H1 (cell line): ENCODE measurements at regions not wholly inside any gene's neighbourhood (a gene's known extent, or its start where the extent isn't known, plus 50 kb on each side); places are given as distances from the start of the nearest gene placed in this dataset.

Experiments used
- CTCF ChIA-PET: fragments of 300-600 bp; sonication (Branson Sonifier 250); formaldehyde crosslinking; loops from one replicate; lab custom pipeline; 2021; ENCODE audit not compliant: partially characterized antibody; lab: Charles Lee
- POLR2A ChIA-PET: fragments of 300-600 bp; sonication (Branson Sonifier 250); formaldehyde crosslinking; loops from one replicate; lab custom pipeline; 2021; ENCODE audit warnings: inconsistent platforms; ENCODE audit not compliant: partially characterized antibody; lab: Charles Lee
- DNase-seq, 2 experiments: peaks; one replicate each; pipeline versions ENCODE4 v3.0.0 to v3.0.0-alpha.2; 2010 to 2022; ENCODE audit warnings: low spot score in 2 of 2, low read depth in 1 of 2, mixed read lengths in 1 of 2
- FAIRE-seq: peaks from 2 replicates; lab custom pipeline; 2011; peaks lifted over from hg19 to GRCh38; lab: Jason Lieb, UNC
- H2AFZ ChIP-seq: 2 replicates; pipeline ENCODE4 v1.8.1; 2012; ENCODE audit warnings: low read length, inconsistent platforms
- H2AK5ac ChIP-seq: 2 replicates; pipeline ENCODE4 v1.6.1; 2013; ENCODE audit warnings: low read depth, low read length
- H2BK120ac ChIP-seq: replicated peaks from 2 replicates; pipeline ENCODE3; 2013; ENCODE audit warnings: low read depth, low read length, inconsistent platforms
- H2BK12ac ChIP-seq: 2 replicates; pipeline ENCODE4 v1.6.1; 2013; ENCODE audit warnings: low read depth, low read length
- H2BK15ac ChIP-seq: 2 replicates; pipeline ENCODE4 v1.6.1; 2013; ENCODE audit warnings: low read length
- H2BK20ac ChIP-seq: 2 replicates; pipeline ENCODE4 v1.6.1; 2013; ENCODE audit warnings: low read length
- H2BK5ac ChIP-seq: 2 replicates; pipeline ENCODE4 v1.6.1; 2013; ENCODE audit warnings: low read depth, low read length
- H3K14ac ChIP-seq: 2 replicates; pipeline ENCODE4 v1.6.1; 2013; ENCODE audit warnings: inconsistent platforms; ENCODE audit not compliant: insufficient read length
- H3K18ac ChIP-seq: 2 replicates; pipeline ENCODE4 v1.6.1; 2013; ENCODE audit warnings: low read length; ENCODE audit errors: extremely low read depth
- H3K23ac ChIP-seq: 2 replicates; pipeline ENCODE4 v1.6.1; 2013; ENCODE audit warnings: inconsistent platforms; ENCODE audit not compliant: insufficient read length
- H3K23me2 ChIP-seq: 2 replicates; pipeline ENCODE4 v1.6.1; 2013; ENCODE audit warnings: low read depth, low read length
- H3K27ac ChIP-seq: 2 replicates; pipeline ENCODE4 v1.6.1; 2011; ENCODE audit warnings: low read depth, low read length, inconsistent platforms
- H3K27me3 ChIP-seq, 4 experiments: replicated peaks in 1 of 4; 1 replicate in 1 of 4; 2 replicates in 3 of 4; pipeline versions ENCODE4 v1.6.1 to v1.8.1; 2011 to 2013; ENCODE audit warnings: low read length in 3 of 4, mild to moderate bottlenecking in 3 of 4, inconsistent platforms in 2 of 4, mixed read lengths in 2 of 4, moderate library complexity in 1 of 4; ENCODE audit not compliant: control insufficient read depth in 3 of 4, insufficient read depth in 3 of 4; ENCODE audit errors: extremely low read depth in 1 of 4
- H3K36me3 ChIP-seq, 4 experiments: 2 replicates each; pipeline versions ENCODE4 v1.6.1 to v1.8.1; 2011 to 2013; ENCODE audit warnings: mild to moderate bottlenecking in 4 of 4, low read length in 3 of 4, moderate library complexity in 2 of 4, control low read depth in 1 of 4, inconsistent platforms in 1 of 4; ENCODE audit not compliant: insufficient read depth in 4 of 4, control insufficient read depth in 2 of 4
- H3K4ac ChIP-seq: replicated peaks from 2 replicates; pipeline ENCODE3; 2013; ENCODE audit warnings: low read length, low read depth, mixed read lengths, inconsistent platforms; ENCODE audit not compliant: insufficient read length
- H3K4me1 ChIP-seq, 4 experiments: replicated peaks in 1 of 4; 1 replicate in 1 of 4; 2 replicates in 3 of 4; pipeline versions ENCODE4 v1.6.1 to v1.8.1; 2011 to 2013; ENCODE audit warnings: low read length in 3 of 4, inconsistent platforms in 2 of 4, mixed read lengths in 1 of 4; ENCODE audit not compliant: insufficient read depth in 4 of 4, control insufficient read depth in 3 of 4
- H3K4me2 ChIP-seq, 2 experiments: 2 replicates each; pipeline versions ENCODE4 v1.6.1 to v1.8.1; 2011 to 2013; ENCODE audit warnings: low read depth in 2 of 2, low read length in 2 of 2, control low read depth in 1 of 2, inconsistent platforms in 1 of 2, mild to moderate bottlenecking in 1 of 2; ENCODE audit not compliant: insufficient read depth in 1 of 2
- H3K4me3 ChIP-seq, 4 experiments: fragments of 200-600, 300-600 bp in 1 of 4; sonication (generic), shearing (Covaris generic), sonication (Bioruptor Twin) in 1 of 4; 2 replicates each; pipeline versions ENCODE4 v1.5.1 to v1.8.1; 2011 to 2016; ENCODE audit warnings: low read length in 4 of 4, low read depth in 3 of 4, control low read depth in 2 of 4, inconsistent platforms in 2 of 4, mild to moderate bottlenecking in 2 of 4, mixed read lengths in 1 of 4, moderate library complexity in 1 of 4; ENCODE audit not compliant: insufficient read depth in 2 of 4; ENCODE audit errors: extremely low read depth in 1 of 4
- H3K56ac ChIP-seq: replicated peaks from 2 replicates; pipeline ENCODE3; 2013; ENCODE audit warnings: low read depth, mild to moderate bottlenecking, mixed read lengths, low read length, inconsistent platforms; ENCODE audit not compliant: insufficient read length
- H3K79me1 ChIP-seq: 2 replicates; pipeline ENCODE4 v1.6.1; 2013; ENCODE audit warnings: low read depth, low read length, control low read depth
- H3K79me2 ChIP-seq, 2 experiments: 2 replicates each; pipeline versions ENCODE4 v1.6.1 to v1.8.1; 2012 to 2013; ENCODE audit warnings: low read length in 2 of 2, mild to moderate bottlenecking in 2 of 2, inconsistent platforms in 1 of 2; ENCODE audit not compliant: insufficient read depth in 2 of 2, control insufficient read depth in 1 of 2
- H3K9ac ChIP-seq, 4 experiments: replicated peaks in 1 of 4; 1 replicate in 1 of 4; 2 replicates in 3 of 4; pipeline versions ENCODE4 v1.6.1 to v1.8.1; 2011 to 2013; ENCODE audit warnings: low read depth in 3 of 4, low read length in 3 of 4, control low read depth in 2 of 4, mild to moderate bottlenecking in 2 of 4, moderate library complexity in 2 of 4, inconsistent platforms in 1 of 4; ENCODE audit errors: extremely low read depth in 1 of 4
- H3K9me3 ChIP-seq, 2 experiments: 2 replicates each; pipeline versions ENCODE4 v1.6.1 to v1.8.1; 2012 to 2013; ENCODE audit warnings: mild to moderate bottlenecking in 2 of 2, moderate library complexity in 2 of 2, control low read depth in 1 of 2, inconsistent platforms in 1 of 2, low read depth in 1 of 2, low read length in 1 of 2, mixed read lengths in 1 of 2; ENCODE audit not compliant: insufficient read depth in 2 of 2
- H4K20me1 ChIP-seq, 2 experiments: replicated peaks in 1 of 2; 2 replicates each; pipeline versions ENCODE3 to v1.8.1; 2011 to 2013; ENCODE audit warnings: inconsistent platforms in 2 of 2, low read length in 2 of 2, mild to moderate bottlenecking in 1 of 2; ENCODE audit not compliant: insufficient read depth in 2 of 2, control insufficient read depth in 1 of 2
- H4K5ac ChIP-seq: 2 replicates; pipeline ENCODE4 v1.6.1; 2013; ENCODE audit warnings: low read length, low read depth, mixed read lengths, inconsistent platforms; ENCODE audit not compliant: insufficient read length
- H4K8ac ChIP-seq: 2 replicates; pipeline ENCODE4 v1.8.0; 2013; ENCODE audit warnings: mild to moderate bottlenecking, moderate library complexity, low read length, inconsistent platforms; ENCODE audit not compliant: insufficient read depth; ENCODE audit errors: extremely low read depth
- H4K91ac ChIP-seq: replicated peaks from 2 replicates; pipeline ENCODE3; 2013; ENCODE audit warnings: low read length, mixed read lengths, inconsistent platforms; ENCODE audit not compliant: insufficient read length
- ASH2L ChIP-seq: fragments of 200-600, 300-600 bp; sonication (generic); IDR thresholded peaks from one replicate; pipeline ENCODE4 v1.7.1; 2017; ENCODE audit warnings: low read length
- BACH1 ChIP-seq: IDR thresholded peaks from 2 replicates; pipeline ENCODE4 v1.6.1; 2012; ENCODE audit warnings: low read length, improper control_type of control experiment
- RBBP5 ChIP-seq: IDR thresholded peaks from 2 replicates; pipeline ENCODE4 v1.7.1; 2012; ENCODE audit warnings: low read depth, mild to moderate bottlenecking, inconsistent platforms, low read length, moderate library complexity, borderline replicate concordance
- RFX5 ChIP-seq: IDR thresholded peaks from 2 replicates; pipeline ENCODE4 v1.6.1; 2011; ENCODE audit warnings: low read depth, low read length, improper control_type of control experiment, borderline replicate concordance
- RNF2 ChIP-seq: fragments of 200-900, 300-1000 bp; sonication (generic); IDR thresholded peaks from 2 replicates; pipeline ENCODE4 v1.7.1; 2016; ENCODE audit warnings: borderline replicate concordance, low read depth, mild to moderate bottlenecking, antibody characterized with exemption, low read length; ENCODE audit not compliant: poor library complexity, severe bottlenecking; ENCODE audit errors: missing control alignments
- SAP30 ChIP-seq: fragments of 300-600 bp; sonication (generic); IDR thresholded peaks from 2 replicates; pipeline ENCODE4 v1.7.1; 2012; ENCODE audit warnings: low read length, moderate library complexity, mild to moderate bottlenecking, inconsistent platforms; ENCODE audit not compliant: insufficient read depth, insufficient replicate concordance
- SUZ12 ChIP-seq: fragments of 200-600 bp; sonication (generic); IDR thresholded peaks from 2 replicates; pipeline ENCODE4 v1.6.1; 2012; ENCODE audit warnings: mild to moderate bottlenecking, inconsistent platforms, low read length, moderate library complexity, mixed read lengths
- TAF1 ChIP-seq: IDR thresholded peaks from 2 replicates; pipeline ENCODE4 v1.6.1; 2011; ENCODE audit warnings: mild to moderate bottlenecking, low read depth, low read length
- WGBS, 2 experiments: shearing (Covaris generic) in 1 of 2; methylation state at CpG; one replicate each; pipeline versions ENCODE4 v1.1.6 to v1.1.7; 2013 to 2015; ENCODE audit warnings: low lambda C conversion rate in 2 of 2, mixed read lengths in 2 of 2, inconsistent platforms in 1 of 2, low coverage in 1 of 2, missing lambda C conversion rate in 1 of 2; ENCODE audit not compliant: insufficient replicate concordance in 2 of 2, insufficient coverage in 1 of 2, insufficient read length in 1 of 2; ENCODE audit errors: extremely low coverage in 1 of 2, missing lambda C conversion rate in 1 of 2; 5-methylcytosine and 5-hydroxymethylcytosine counted together
- TF ChIP-seq, protein P1 (sequence below): IDR thresholded peaks from 2 replicates; pipeline ENCODE4 v1.6.1; 2012; ENCODE audit warnings: inconsistent platforms

DNA sequence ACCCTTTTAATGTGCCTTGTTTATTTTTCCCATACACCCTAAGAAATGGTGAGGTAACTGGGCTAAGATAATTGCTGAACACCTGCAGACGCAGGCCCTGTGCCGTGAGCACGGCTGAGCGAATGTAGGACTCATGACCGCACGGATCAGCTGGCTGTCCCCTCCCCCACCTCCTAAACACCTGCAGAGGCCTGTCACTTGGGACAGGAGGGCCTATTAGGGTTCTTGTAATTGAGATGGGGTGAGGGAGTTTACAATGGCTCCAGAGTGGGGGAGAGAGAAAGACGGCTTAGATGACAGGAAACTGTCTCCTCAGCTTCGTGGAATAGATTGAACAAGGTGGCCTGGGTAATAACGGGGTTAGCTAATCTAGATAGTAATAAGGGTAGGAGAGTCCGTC is 291.7 kb upstream of the HABP2 start:
- H3K79me2 ChIP-seq: no peaks in the 10 kb centered on the region
- no peak overlapping the region for H3K14ac ChIP-seq
- H4K20me1 ChIP-seq: no peaks in the 10 kb centered on the region
- H3K4me1 ChIP-seq: peaks cover 0 to 10% (median 5%) of the 10 kb centered on the region in 4 experiments; a peak in 5 of 7 replicates
- H2BK5ac ChIP-seq: no peak overlapping the region
- H3K9ac ChIP-seq: no peak overlapping the region
- H3K56ac ChIP-seq: no peak overlapping the region
- no peak overlapping the region for H3K23ac ChIP-seq
- no peaks in the 10 kb centered on the region; a peak in 2 of 7 replicates for H3K27me3 ChIP-seq
- no peak overlapping the region for H2AK5ac ChIP-seq
- ChIA-PET CTCF (interaction anchor here (1.3 to 1.9 kb wide), 4 partner anchors 10 to 124 kb away, joined by 3 to 8 read pairs (median 5); no protein-coding TSS in a partner anchor), POLR2A (no interaction called here)
- no peaks in the 10 kb centered on the region for H3K79me1 ChIP-seq
- H2BK120ac ChIP-seq: no peak overlapping the region
- no peak overlapping the region for H2AFZ ChIP-seq
- no peak overlapping the region for H4K5ac ChIP-seq
- H4K8ac ChIP-seq: no peak overlapping the region
- H3K4ac ChIP-seq: no peak overlapping the region
- H2BK20ac ChIP-seq: no peak overlapping the region
- H3K36me3 ChIP-seq: no peaks in the 10 kb centered on the region
- no peaks in the 10 kb centered on the region for H3K9me3 ChIP-seq
- DNase-seq (no peak), FAIRE-seq (no peak)
- no peak overlapping the region for H3K27ac ChIP-seq
- no peak overlapping the region for H2BK15ac ChIP-seq
- H3K4me3 ChIP-seq: no peak overlapping the region
- no peak overlapping the region for H3K18ac ChIP-seq
- WGBS, 2 experiments: 90% methylated on average over 10 of the region's 10 CpGs; no CpG with 5 or more reads in 1 of the 2 experiments
- TF ChIP-seq SAP30 (no peak), BACH1 (no peak), ASH2L (no peak), RFX5 (no peak), RNF2 (no peak), RBBP5 (no peak), TAF1 (no peak), SUZ12 (no peak)
- TF ChIP-seq, protein P1, sequence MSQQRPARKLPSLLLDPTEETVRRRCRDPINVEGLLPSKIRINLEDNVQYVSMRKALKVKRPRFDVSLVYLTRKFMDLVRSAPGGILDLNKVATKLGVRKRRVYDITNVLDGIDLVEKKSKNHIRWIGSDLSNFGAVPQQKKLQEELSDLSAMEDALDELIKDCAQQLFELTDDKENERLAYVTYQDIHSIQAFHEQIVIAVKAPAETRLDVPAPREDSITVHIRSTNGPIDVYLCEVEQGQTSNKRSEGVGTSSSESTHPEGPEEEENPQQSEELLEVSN: no peak
- H3K23me2 ChIP-seq: no peaks in the 10 kb centered on the region
- no peak overlapping the region for H3K4me2 ChIP-seq
- H2BK12ac ChIP-seq: no peak overlapping the region
- H4K91ac ChIP-seq: no peak overlapping the region
